GM19240 (cell line): ENCODE measurements at regions not wholly inside any gene's neighbourhood (a gene's known extent, or its start where the extent isn't known, plus 50 kb on each side); places are given as distances from the start of the nearest gene placed in this dataset.

Experiments
- DNase-seq: peaks from one replicate; pipeline ENCODE4 v3.0.0; 2011; ENCODE audit warnings: low spot score; ENCODE audit not compliant: insufficient read length

GRCh38 chr1:94646141-94646643 is 104.6 kb upstream of the F3 start:
- no peak for DNase-seq

- DNase-seq, result no peak
These were observed 102.8 kb upstream of the F3 start for GRCh38 chr1:94644352-94644751.

GRCh38 chr1:94643819-94644218 is 102.3 kb upstream of the F3 start:
- no peak for DNase-seq

- DNase-seq, result no peak
These were observed 101.2 kb upstream of the F3 start for GRCh38 chr1:94642617-94643321.

- no peak for DNase-seq
These were observed 100.4 kb upstream of the F3 start for GRCh38 chr1:94641990-94642389.

GRCh38 chr1:94640125-94640524 is 98.6 kb upstream of the F3 start:
- no peak for DNase-seq

- no peak for DNase-seq
These were observed 95.6 kb upstream of the F3 start for GRCh38 chr1:94637121-94637520.

GRCh38 chr1:94636624-94637023 is 95.1 kb upstream of the F3 start:
- DNase-seq, result no peak

GRCh38 chr1:94636100-94636499 is 94.5 kb upstream of the F3 start:
- DNase-seq, result no peak

- DNase-seq, result no peak
These were observed 93.4 kb upstream of the F3 start for GRCh38 chr1:94634977-94635416.

- no peak for DNase-seq
These were observed 91.5 kb upstream of the F3 start for GRCh38 chr1:94633051-94633450.

- DNase-seq, result no peak
These were observed 88.0 kb upstream of the F3 start for GRCh38 chr1:94629259-94630181.

GRCh38 chr1:94628499-94628843 is 86.9 kb upstream of the F3 start:
- DNase-seq, result no peak

- DNase-seq, result no peak
These were observed 86.4 kb upstream of the F3 start for GRCh38 chr1:94627771-94628498.

- DNase-seq, result no peak
These were observed 82.6 kb upstream of the F3 start for GRCh38 chr1:94624203-94624602.

- no peak for DNase-seq
These were observed 82.1 kb upstream of the F3 start for GRCh38 chr1:94623560-94624148.

- DNase-seq, result no peak
These were observed 81.2 kb upstream of the F3 start for GRCh38 chr1:94622757-94623156.

GRCh38 chr1:94621802-94622201 is 80.2 kb upstream of the F3 start:
- no peak for DNase-seq

- no peak for DNase-seq
These were observed 79.8 kb upstream of the F3 start for GRCh38 chr1:94621395-94621794.

GRCh38 chr1:94620345-94621031 is 78.9 kb upstream of the F3 start:
- no peak for DNase-seq

- DNase-seq, result no peak
These were observed 78.2 kb upstream of the F3 start for GRCh38 chr1:94619731-94620130.
